Astrocyte (in vitro differentiated cells and primary cell): ENCODE measurements at regions not wholly inside any gene's neighbourhood (a gene's known extent, or its start where the extent isn't known, plus 50 kb on each side); places are given as distances from the start of the nearest gene placed in this dataset.
A peak's percentile ranks its signal among the peaks of the same experiment; 100 is the strongest.

Experiments used
- DNase-seq: peaks from one replicate; pipeline ENCODE4 v3.0.0-alpha.2; 2010; ENCODE audit warnings: low read depth
- FAIRE-seq: peaks from 2 replicates; lab custom pipeline; 2011; peaks lifted over from hg19 to GRCh38; lab: Jason Lieb, UNC
- H2AFZ ChIP-seq: 2 replicates; pipeline ENCODE4 v1.6.0; 2012; ENCODE audit warnings: low read depth, low read length, inconsistent platforms
- H3K27ac ChIP-seq: 2 replicates; pipeline ENCODE4 v1.5.1; 2011; ENCODE audit warnings: low read depth, low read length, inconsistent platforms
- H3K27me3 ChIP-seq: 2 replicates; pipeline ENCODE4 v1.6.0; 2011; ENCODE audit warnings: low read length, inconsistent platforms; ENCODE audit not compliant: insufficient read depth
- H3K36me3 ChIP-seq: 2 replicates; pipeline ENCODE4 v1.5.1; 2011; ENCODE audit warnings: low read length, inconsistent platforms; ENCODE audit not compliant: insufficient read depth
- H3K4me1 ChIP-seq: 2 replicates; pipeline ENCODE4 v1.5.1; 2011; ENCODE audit warnings: low read length, inconsistent platforms; ENCODE audit not compliant: insufficient read depth
- H3K4me2 ChIP-seq: 2 replicates; pipeline ENCODE4 v1.6.0; 2012; ENCODE audit warnings: low read length, inconsistent platforms
- H3K4me3 ChIP-seq: 2 replicates; pipeline ENCODE4 v1.5.1; 2011; ENCODE audit warnings: low read depth, mild to moderate bottlenecking, low read length, inconsistent platforms; ENCODE audit not compliant: insufficient read depth
- H3K79me2 ChIP-seq: 2 replicates; pipeline ENCODE4 v1.6.0; 2012; ENCODE audit warnings: mild to moderate bottlenecking, low read length, inconsistent platforms; ENCODE audit not compliant: insufficient read depth
- H3K9ac ChIP-seq: 2 replicates; pipeline ENCODE4 v1.6.0; 2012; ENCODE audit warnings: mild to moderate bottlenecking, low read length, inconsistent platforms
- H3K9me3 ChIP-seq: 2 replicates; pipeline ENCODE4 v1.5.1; 2012; ENCODE audit warnings: low read depth, mild to moderate bottlenecking, low read length, inconsistent platforms; ENCODE audit not compliant: insufficient read depth
- H4K20me1 ChIP-seq: 2 replicates; pipeline ENCODE4 v1.6.0; 2012; ENCODE audit warnings: low read length, inconsistent platforms; ENCODE audit not compliant: insufficient read depth
- H3K27ac Mint-ChIP-seq: one replicate; pipeline ENCODE4 v1.8.0; 2021; ENCODE audit warnings: mild to moderate bottlenecking, mixed read lengths; ENCODE audit not compliant: unreplicated experiment
- H3K27me3 Mint-ChIP-seq: one replicate; pipeline ENCODE4 v1.8.0; 2021; ENCODE audit warnings: low read depth, mixed read lengths; ENCODE audit not compliant: unreplicated experiment
- H3K36me3 Mint-ChIP-seq: one replicate; pipeline ENCODE4 v1.8.0; 2021; ENCODE audit warnings: low read depth, mixed read lengths; ENCODE audit not compliant: unreplicated experiment
- H3K4me1 Mint-ChIP-seq: one replicate; pipeline ENCODE4 v1.8.0; 2021; ENCODE audit warnings: low read depth, mixed read lengths; ENCODE audit not compliant: unreplicated experiment
- H3K4me3 Mint-ChIP-seq: one replicate; pipeline ENCODE4 v1.8.0; 2021; ENCODE audit warnings: mild to moderate bottlenecking, moderate library complexity, mixed read lengths; ENCODE audit not compliant: unreplicated experiment
- H3K9me3 Mint-ChIP-seq: one replicate; pipeline ENCODE4 v1.8.0; 2021; ENCODE audit warnings: mild to moderate bottlenecking, mixed read lengths; ENCODE audit not compliant: unreplicated experiment
- EZH2 ChIP-seq: IDR thresholded peaks from 2 replicates; pipeline ENCODE4 v1.6.1; 2012; ENCODE audit warnings: mild to moderate bottlenecking, low read length, inconsistent platforms; ENCODE audit not compliant: insufficient read depth
- TF ChIP-seq, protein P1 (sequence below): IDR thresholded peaks from 2 replicates; pipeline ENCODE4 v1.5.1; 2011; ENCODE audit warnings: low read depth, mild to moderate bottlenecking, inconsistent platforms, low read length, moderate library complexity; ENCODE audit not compliant: insufficient read depth

- peak; percentile 43 for FAIRE-seq
These were observed 79.9 kb downstream of the GTPBP8 start for GRCh38 chr3:113070681-113071113.

GRCh38 chr3:113075588-113075987, 84.8 kb downstream of the GTPBP8 start:
- Mint-ChIP-seq H3K27me3 (no peaks in the 10 kb centered on the region), H3K4me3 (no peak overlapping the region)
- no peak for DNase-seq

More at GRCh38 chr3:113070681-113071113, 79.9 kb downstream of the GTPBP8 start:
- H3K4me3 Mint-ChIP-seq: no peak overlapping the region
- H3K4me1 Mint-ChIP-seq: peaks cover 21% of the 10 kb centered on the region
- Histone ChIP-seq H3K79me2 (no peaks in the 10 kb centered on the region), H3K9ac (no peak overlapping the region), H3K4me2 (no peak overlapping the region), H3K36me3 (no peaks in the 10 kb centered on the region), H3K4me1 (no peaks in the 10 kb centered on the region), H4K20me1 (no peaks in the 10 kb centered on the region), H2AFZ (no peak overlapping the region), H3K27ac (no peak overlapping the region), H3K27me3 (no peaks in the 10 kb centered on the region), H3K9me3 (no peaks in the 10 kb centered on the region), H3K4me3 (no peak overlapping the region)
- peak; percentile 45 for DNase-seq
- no peaks in the 10 kb centered on the region for H3K27me3 Mint-ChIP-seq
- peak overlapping the region; percentile 21 for H3K27ac Mint-ChIP-seq
- H3K36me3 Mint-ChIP-seq: no peaks in the 10 kb centered on the region
- TF ChIP-seq EZH2: no peak
- TF ChIP-seq, protein P1, sequence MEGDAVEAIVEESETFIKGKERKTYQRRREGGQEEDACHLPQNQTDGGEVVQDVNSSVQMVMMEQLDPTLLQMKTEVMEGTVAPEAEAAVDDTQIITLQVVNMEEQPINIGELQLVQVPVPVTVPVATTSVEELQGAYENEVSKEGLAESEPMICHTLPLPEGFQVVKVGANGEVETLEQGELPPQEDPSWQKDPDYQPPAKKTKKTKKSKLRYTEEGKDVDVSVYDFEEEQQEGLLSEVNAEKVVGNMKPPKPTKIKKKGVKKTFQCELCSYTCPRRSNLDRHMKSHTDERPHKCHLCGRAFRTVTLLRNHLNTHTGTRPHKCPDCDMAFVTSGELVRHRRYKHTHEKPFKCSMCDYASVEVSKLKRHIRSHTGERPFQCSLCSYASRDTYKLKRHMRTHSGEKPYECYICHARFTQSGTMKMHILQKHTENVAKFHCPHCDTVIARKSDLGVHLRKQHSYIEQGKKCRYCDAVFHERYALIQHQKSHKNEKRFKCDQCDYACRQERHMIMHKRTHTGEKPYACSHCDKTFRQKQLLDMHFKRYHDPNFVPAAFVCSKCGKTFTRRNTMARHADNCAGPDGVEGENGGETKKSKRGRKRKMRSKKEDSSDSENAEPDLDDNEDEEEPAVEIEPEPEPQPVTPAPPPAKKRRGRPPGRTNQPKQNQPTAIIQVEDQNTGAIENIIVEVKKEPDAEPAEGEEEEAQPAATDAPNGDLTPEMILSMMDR: no peak
- H3K9me3 Mint-ChIP-seq: peaks cover 2% of the 10 kb centered on the region

More at GRCh38 chr3:113075588-113075987, 84.8 kb downstream of the GTPBP8 start:
- Mint-ChIP-seq H3K27ac (no peak overlapping the region), H3K9me3 (no peaks in the 10 kb centered on the region), H3K4me1 (peaks cover 20% of the 10 kb centered on the region), H3K36me3 (no peaks in the 10 kb centered on the region)
- Histone ChIP-seq H3K4me3 (no peak overlapping the region), H3K27me3 (no peaks in the 10 kb centered on the region), H3K79me2 (no peaks in the 10 kb centered on the region), H3K27ac (no peak overlapping the region), H3K9me3 (no peaks in the 10 kb centered on the region), H3K9ac (no peak overlapping the region), H4K20me1 (no peaks in the 10 kb centered on the region), H3K4me1 (peaks cover 10% of the 10 kb centered on the region), H2AFZ (no peak overlapping the region), H3K36me3 (no peaks in the 10 kb centered on the region), H3K4me2 (no peak overlapping the region)
- TF ChIP-seq, protein P1: no peak
- no peak for TF ChIP-seq EZH2
- FAIRE-seq: no peak
